HL-60 (cell line): ENCODE measurements at regions not wholly inside any gene's neighbourhood (a gene's known extent, or its start where the extent isn't known, plus 50 kb on each side); places are given as distances from the start of the nearest gene placed in this dataset.

Source experiments
- GABPA ChIP-seq: IDR thresholded peaks from 2 replicates; pipeline ENCODE4 v1.6.1; 2012; ENCODE audit warnings: low read depth
- POLR2AphosphoS5 ChIP-seq: IDR thresholded peaks from 2 replicates; pipeline ENCODE4 v1.6.1; 2012; ENCODE audit warnings: low read depth
- SPI1 ChIP-seq: IDR thresholded peaks from 2 replicates; pipeline ENCODE4 v1.6.1; 2012; ENCODE audit warnings: low read depth, mild to moderate bottlenecking, borderline replicate concordance
- TF ChIP-seq, protein P1 (sequence below): IDR thresholded peaks from one replicate; pipeline ENCODE4 v1.5.1; 2011; ENCODE audit warnings: low read length, control low read depth, inconsistent platforms; ENCODE audit not compliant: insufficient read depth
- TF ChIP-seq, protein P2 (sequence below): IDR thresholded peaks from 2 replicates; pipeline ENCODE4 v1.6.1; 2012; ENCODE audit warnings: low read depth; ENCODE audit not compliant: insufficient replicate concordance

DNA sequence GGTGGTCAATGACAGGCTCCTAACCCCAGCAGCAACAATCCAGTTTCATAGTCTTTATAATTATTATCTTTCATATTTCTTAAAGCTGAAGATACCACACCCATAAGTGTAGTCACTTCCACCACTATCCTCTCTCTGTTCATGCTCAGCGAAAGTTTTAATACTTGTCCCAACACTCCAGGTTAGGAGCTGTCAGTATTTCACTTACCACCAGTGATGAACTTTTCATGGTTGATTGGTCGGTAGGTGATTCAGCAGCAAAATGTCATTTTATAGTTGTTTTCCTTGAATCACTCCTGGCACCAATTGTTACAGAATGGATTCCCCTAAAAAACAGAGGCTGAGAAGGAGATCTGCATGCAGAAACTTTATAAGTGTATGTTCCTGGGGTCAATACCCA is 324.9 kb downstream of the CCDC85A start:
- TF ChIP-seq, protein P1, sequence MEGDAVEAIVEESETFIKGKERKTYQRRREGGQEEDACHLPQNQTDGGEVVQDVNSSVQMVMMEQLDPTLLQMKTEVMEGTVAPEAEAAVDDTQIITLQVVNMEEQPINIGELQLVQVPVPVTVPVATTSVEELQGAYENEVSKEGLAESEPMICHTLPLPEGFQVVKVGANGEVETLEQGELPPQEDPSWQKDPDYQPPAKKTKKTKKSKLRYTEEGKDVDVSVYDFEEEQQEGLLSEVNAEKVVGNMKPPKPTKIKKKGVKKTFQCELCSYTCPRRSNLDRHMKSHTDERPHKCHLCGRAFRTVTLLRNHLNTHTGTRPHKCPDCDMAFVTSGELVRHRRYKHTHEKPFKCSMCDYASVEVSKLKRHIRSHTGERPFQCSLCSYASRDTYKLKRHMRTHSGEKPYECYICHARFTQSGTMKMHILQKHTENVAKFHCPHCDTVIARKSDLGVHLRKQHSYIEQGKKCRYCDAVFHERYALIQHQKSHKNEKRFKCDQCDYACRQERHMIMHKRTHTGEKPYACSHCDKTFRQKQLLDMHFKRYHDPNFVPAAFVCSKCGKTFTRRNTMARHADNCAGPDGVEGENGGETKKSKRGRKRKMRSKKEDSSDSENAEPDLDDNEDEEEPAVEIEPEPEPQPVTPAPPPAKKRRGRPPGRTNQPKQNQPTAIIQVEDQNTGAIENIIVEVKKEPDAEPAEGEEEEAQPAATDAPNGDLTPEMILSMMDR, result no peak
- TF ChIP-seq POLR2AphosphoS5, result no peak
- TF ChIP-seq, protein P2, sequence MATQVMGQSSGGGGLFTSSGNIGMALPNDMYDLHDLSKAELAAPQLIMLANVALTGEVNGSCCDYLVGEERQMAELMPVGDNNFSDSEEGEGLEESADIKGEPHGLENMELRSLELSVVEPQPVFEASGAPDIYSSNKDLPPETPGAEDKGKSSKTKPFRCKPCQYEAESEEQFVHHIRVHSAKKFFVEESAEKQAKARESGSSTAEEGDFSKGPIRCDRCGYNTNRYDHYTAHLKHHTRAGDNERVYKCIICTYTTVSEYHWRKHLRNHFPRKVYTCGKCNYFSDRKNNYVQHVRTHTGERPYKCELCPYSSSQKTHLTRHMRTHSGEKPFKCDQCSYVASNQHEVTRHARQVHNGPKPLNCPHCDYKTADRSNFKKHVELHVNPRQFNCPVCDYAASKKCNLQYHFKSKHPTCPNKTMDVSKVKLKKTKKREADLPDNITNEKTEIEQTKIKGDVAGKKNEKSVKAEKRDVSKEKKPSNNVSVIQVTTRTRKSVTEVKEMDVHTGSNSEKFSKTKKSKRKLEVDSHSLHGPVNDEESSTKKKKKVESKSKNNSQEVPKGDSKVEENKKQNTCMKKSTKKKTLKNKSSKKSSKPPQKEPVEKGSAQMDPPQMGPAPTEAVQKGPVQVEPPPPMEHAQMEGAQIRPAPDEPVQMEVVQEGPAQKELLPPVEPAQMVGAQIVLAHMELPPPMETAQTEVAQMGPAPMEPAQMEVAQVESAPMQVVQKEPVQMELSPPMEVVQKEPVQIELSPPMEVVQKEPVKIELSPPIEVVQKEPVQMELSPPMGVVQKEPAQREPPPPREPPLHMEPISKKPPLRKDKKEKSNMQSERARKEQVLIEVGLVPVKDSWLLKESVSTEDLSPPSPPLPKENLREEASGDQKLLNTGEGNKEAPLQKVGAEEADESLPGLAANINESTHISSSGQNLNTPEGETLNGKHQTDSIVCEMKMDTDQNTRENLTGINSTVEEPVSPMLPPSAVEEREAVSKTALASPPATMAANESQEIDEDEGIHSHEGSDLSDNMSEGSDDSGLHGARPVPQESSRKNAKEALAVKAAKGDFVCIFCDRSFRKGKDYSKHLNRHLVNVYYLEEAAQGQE, result no peak
- no peak for TF ChIP-seq SPI1
- TF ChIP-seq GABPA, result no peak
